ENCODE measurements at regions not wholly inside any gene's neighbourhood (a gene's known extent, or its start where the extent isn't known, plus 50 kb on each side); places are given as distances from the start of the nearest gene placed in this dataset.
"Not testable (repeated sequence)": the region's sequence is repeated elsewhere in the genome, so short reads cannot be mapped to it uniquely, and the experiment has no call there.

GRCh38 chr2:130267572-130267971 is 69.3 kb upstream of the TUBA3E start:
- H3K27ac Mint-ChIP-seq; H3K27ac ChIP-seq (ENCODE audit: low read depth, low read length); DNase-seq; H3K4me3 ChIP-seq (ENCODE audit: low read length); H3K9me3 ChIP-seq (ENCODE audit: control insufficient read depth in 2 of 3, low read length in 3 of 3); H3K27me3 ChIP-seq (ENCODE audit: control insufficient read depth in 2 of 2, insufficient read depth in 2 of 2, low read length in 2 of 2); H3K36me3 Mint-ChIP-seq; intact Hi-C loops (cut with micrococcal nuclease); H3K36me3 ChIP-seq (ENCODE audit: control insufficient read depth in 2 of 3, insufficient read depth in 3 of 3, low read length in 3 of 3); H3K4me1 ChIP-seq (ENCODE audit: control insufficient read depth in 2 of 2, insufficient read depth in 2 of 2, low read length in 2 of 2); POLR2A ChIA-PET; H3K4me3 Mint-ChIP-seq; H3K4me1 Mint-ChIP-seq; ATAC-seq; CTCF ChIA-PET: not testable (repeated sequence)
- peaks cover 5 to 22% (median 8%) of the 10 kb centered on the region in 11 donors for H3K9me3 Mint-ChIP-seq
- peaks cover 0 to 14% (median 5%) of the 10 kb centered on the region in 5 donors for H3K27me3 Mint-ChIP-seq

DNA sequence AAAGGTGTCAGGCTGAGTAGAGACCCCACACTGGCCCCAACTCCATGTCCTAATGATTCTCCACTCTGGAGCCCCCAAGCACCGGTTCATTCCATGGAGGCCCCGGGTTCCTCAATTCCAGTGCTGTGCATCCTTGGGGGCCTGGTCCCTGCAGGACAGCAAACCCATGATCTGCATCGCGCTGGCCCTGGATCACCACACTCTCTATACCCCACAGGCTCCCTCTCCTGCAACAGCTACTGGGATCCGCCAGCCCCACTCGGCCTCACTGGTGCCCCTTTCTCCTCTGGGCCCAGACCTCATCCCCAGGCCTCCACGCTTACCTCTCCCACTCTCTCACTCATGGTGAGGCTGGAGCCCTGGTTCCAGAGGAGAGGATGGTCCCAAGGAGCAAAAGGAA is 68.6 kb upstream of the TUBA3E start:
- H3K36me3 ChIP-seq (ENCODE audit: control insufficient read depth in 2 of 3, insufficient read depth in 3 of 3, low read length in 3 of 3); POLR2A ChIA-PET; H3K4me1 Mint-ChIP-seq; H3K27me3 ChIP-seq (ENCODE audit: control insufficient read depth in 2 of 2, insufficient read depth in 2 of 2, low read length in 2 of 2); H3K27ac ChIP-seq (ENCODE audit: low read depth, low read length); H3K9me3 ChIP-seq (ENCODE audit: control insufficient read depth in 2 of 3, low read length in 3 of 3); intact Hi-C loops (cut with micrococcal nuclease); H3K4me3 Mint-ChIP-seq; H3K4me3 ChIP-seq (ENCODE audit: low read length); H3K27ac Mint-ChIP-seq; ATAC-seq; DNase-seq; H3K36me3 Mint-ChIP-seq; CTCF ChIA-PET; H3K4me1 ChIP-seq (ENCODE audit: control insufficient read depth in 2 of 2, insufficient read depth in 2 of 2, low read length in 2 of 2): not testable (repeated sequence)
- H3K27me3 Mint-ChIP-seq = peaks cover 0 to 20% (median 5%) of the 10 kb centered on the region in 5 donors
- H3K9me3 Mint-ChIP-seq = peaks cover 5 to 22% (median 8%) of the 10 kb centered on the region in 11 donors

GRCh38 chr2:130265570-130266247 is 67.5 kb upstream of the TUBA3E start:
- H3K9me3 ChIP-seq (ENCODE audit: control insufficient read depth in 2 of 3, low read length in 3 of 3); DNase-seq; H3K4me1 Mint-ChIP-seq; H3K27ac Mint-ChIP-seq; CTCF ChIA-PET; H3K36me3 ChIP-seq (ENCODE audit: control insufficient read depth in 2 of 3, insufficient read depth in 3 of 3, low read length in 3 of 3); H3K27me3 ChIP-seq (ENCODE audit: control insufficient read depth in 2 of 2, insufficient read depth in 2 of 2, low read length in 2 of 2); H3K4me3 Mint-ChIP-seq; ATAC-seq; H3K4me1 ChIP-seq (ENCODE audit: control insufficient read depth in 2 of 2, insufficient read depth in 2 of 2, low read length in 2 of 2); intact Hi-C loops (cut with micrococcal nuclease); H3K27ac ChIP-seq (ENCODE audit: low read depth, low read length); H3K4me3 ChIP-seq (ENCODE audit: low read length); POLR2A ChIA-PET; H3K36me3 Mint-ChIP-seq: not testable (repeated sequence)
- peaks cover 0 to 27% (median 5%) of the 10 kb centered on the region in 5 donors for H3K27me3 Mint-ChIP-seq
- peaks cover 3 to 11% (median 7%) of the 10 kb centered on the region in 11 donors for H3K9me3 Mint-ChIP-seq

GRCh38 chr2:130264901-130265320 is 66.7 kb upstream of the TUBA3E start:
- H3K9me3 Mint-ChIP-seq; intact Hi-C loops (cut with micrococcal nuclease): not testable (repeated sequence)

GRCh38 chr2:130264501-130264900 is 66.3 kb upstream of the TUBA3E start:
- H3K27ac ChIP-seq (ENCODE audit: low read depth, low read length) = no peak overlapping the region
- no peak for DNase-seq
- Mint-ChIP-seq H3K4me1 (peaks cover 0 to 2% (median 0%) of the 10 kb centered on the region in 7 donors), H3K4me3 (no peak overlapping the region), H3K27me3 (peaks cover 2 to 27% (median 11%) of the 10 kb centered on the region in 5 donors), H3K36me3 (no peaks in the 10 kb centered on the region), H3K27ac (no peak overlapping the region), H3K9me3 (peaks cover 0 to 4% (median 0%) of the 10 kb centered on the region in 11 donors)
- intact Hi-C loops (cut with micrococcal nuclease) = no loop called here
- ATAC-seq = no peak
- H3K27me3 ChIP-seq (ENCODE audit: control insufficient read depth in 2 of 2, insufficient read depth in 2 of 2, low read length in 2 of 2) = no peaks in the 10 kb centered on the region
- no peak overlapping the region for H3K4me3 ChIP-seq (ENCODE audit: low read length)
- no peaks in the 10 kb centered on the region for H3K9me3 ChIP-seq (ENCODE audit: control insufficient read depth in 2 of 3, low read length in 3 of 3)
- no peaks in the 10 kb centered on the region for H3K36me3 ChIP-seq (ENCODE audit: control insufficient read depth in 2 of 3, insufficient read depth in 3 of 3, low read length in 3 of 3)
- CTCF ChIA-PET = no interaction called here
- POLR2A ChIA-PET = no interaction called here
- H3K4me1 ChIP-seq (ENCODE audit: control insufficient read depth in 2 of 2, insufficient read depth in 2 of 2, low read length in 2 of 2) = no peaks in the 10 kb centered on the region

More at GRCh38 chr2:130264901-130265320, 66.7 kb upstream of the TUBA3E start:
- H3K4me3 ChIP-seq (ENCODE audit: low read length); H3K4me1 Mint-ChIP-seq; H3K36me3 Mint-ChIP-seq; H3K9me3 ChIP-seq (ENCODE audit: control insufficient read depth in 2 of 3, low read length in 3 of 3); H3K36me3 ChIP-seq (ENCODE audit: control insufficient read depth in 2 of 3, insufficient read depth in 3 of 3, low read length in 3 of 3); H3K27me3 ChIP-seq (ENCODE audit: control insufficient read depth in 2 of 2, insufficient read depth in 2 of 2, low read length in 2 of 2); H3K4me1 ChIP-seq (ENCODE audit: control insufficient read depth in 2 of 2, insufficient read depth in 2 of 2, low read length in 2 of 2); ATAC-seq; POLR2A ChIA-PET; H3K4me3 Mint-ChIP-seq; H3K27ac Mint-ChIP-seq; CTCF ChIA-PET; DNase-seq; H3K27ac ChIP-seq (ENCODE audit: low read depth, low read length): not testable (repeated sequence)
- peaks cover 0 to 27% (median 8%) of the 10 kb centered on the region in 5 donors for H3K27me3 Mint-ChIP-seq

DNA sequence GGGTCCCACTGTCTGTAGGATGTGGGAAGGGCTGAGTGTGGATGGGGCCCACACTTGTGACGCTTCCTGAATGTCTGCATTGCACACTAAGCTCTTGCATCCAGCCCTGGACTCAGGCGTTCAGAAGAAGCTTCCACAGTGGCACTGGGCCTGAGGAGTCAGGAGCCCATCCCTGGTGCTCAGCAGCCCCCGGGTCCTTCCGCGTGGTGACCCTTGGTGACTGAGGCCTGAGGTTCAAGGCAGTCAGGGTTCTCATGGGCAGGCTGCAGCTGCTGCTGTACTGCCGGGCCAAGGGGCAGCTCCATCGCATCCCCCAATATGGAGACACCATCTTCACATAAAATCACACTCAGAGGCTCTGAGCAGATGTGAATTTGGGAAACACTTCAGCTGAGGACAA is 65.8 kb upstream of the TUBA3E start:
- H3K27ac Mint-ChIP-seq = no peak overlapping the region

DNA sequence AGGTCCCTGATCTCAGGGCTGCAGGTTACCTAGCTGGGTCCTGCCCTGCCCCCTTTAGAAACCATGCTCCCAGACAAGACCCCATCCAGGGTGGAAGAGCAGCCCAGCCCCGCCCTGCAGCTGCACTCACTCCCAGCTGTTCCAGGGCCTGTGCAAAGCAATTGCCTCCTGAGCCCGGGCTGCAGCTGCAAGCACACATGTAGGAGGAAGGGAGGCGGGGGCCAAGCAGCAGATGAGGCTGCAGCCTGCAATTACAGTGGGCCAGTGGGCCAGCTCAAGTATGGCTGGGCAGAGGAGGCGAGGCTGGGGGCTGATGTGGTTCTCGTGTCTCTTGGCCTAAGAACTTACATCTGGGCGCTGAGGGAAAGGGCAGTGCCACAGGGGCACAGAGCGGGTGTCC is 65.4 kb upstream of the TUBA3E start:
- Histone ChIP-seq H3K9me3 (ENCODE audit: control insufficient read depth in 2 of 3, low read length in 3 of 3) (no peaks in the 10 kb centered on the region), H3K36me3 (ENCODE audit: control insufficient read depth in 2 of 3, insufficient read depth in 3 of 3, low read length in 3 of 3) (no peaks in the 10 kb centered on the region), H3K27me3 (ENCODE audit: control insufficient read depth in 2 of 2, insufficient read depth in 2 of 2, low read length in 2 of 2) (no peaks in the 10 kb centered on the region), H3K4me3 (ENCODE audit: low read length) (no peak overlapping the region), H3K4me1 (ENCODE audit: control insufficient read depth in 2 of 2, insufficient read depth in 2 of 2, low read length in 2 of 2) (no peaks in the 10 kb centered on the region), H3K27ac (ENCODE audit: low read depth, low read length) (no peak overlapping the region)
- Mint-ChIP-seq H3K36me3 (no peaks in the 10 kb centered on the region), H3K27ac (no peak overlapping the region), H3K4me1 (peaks cover 0 to 2% (median 0%) of the 10 kb centered on the region in 7 donors), H3K27me3 (peaks cover 9 to 34% (median 14%) of the 10 kb centered on the region in 5 donors), H3K9me3 (no peaks in the 10 kb centered on the region), H3K4me3 (no peak overlapping the region)
- ATAC-seq (no peak), DNase-seq (no peak)
- intact Hi-C loops (cut with micrococcal nuclease) = no loop called here
- ChIA-PET POLR2A (no interaction called here), CTCF (no interaction called here)

More for the DNA sequence above, 65.8 kb upstream of the TUBA3E start:
- no peak overlapping the region for H3K4me3 Mint-ChIP-seq
- H3K9me3 Mint-ChIP-seq = no peaks in the 10 kb centered on the region
- ChIA-PET CTCF (no interaction called here), POLR2A (no interaction called here)
- intact Hi-C loops (cut with micrococcal nuclease) = no loop called here
- H3K4me1 Mint-ChIP-seq = peaks cover 0 to 2% (median 0%) of the 10 kb centered on the region in 7 donors
- H3K4me3 ChIP-seq (ENCODE audit: low read length) = no peak overlapping the region
- H3K36me3 ChIP-seq (ENCODE audit: control insufficient read depth in 2 of 3, insufficient read depth in 3 of 3, low read length in 3 of 3) = no peaks in the 10 kb centered on the region
- H3K4me1 ChIP-seq (ENCODE audit: control insufficient read depth in 2 of 2, insufficient read depth in 2 of 2, low read length in 2 of 2) = no peaks in the 10 kb centered on the region
- no peaks in the 10 kb centered on the region for H3K27me3 ChIP-seq (ENCODE audit: control insufficient read depth in 2 of 2, insufficient read depth in 2 of 2, low read length in 2 of 2)
- H3K27ac ChIP-seq (ENCODE audit: low read depth, low read length) = no peak overlapping the region
- DNase-seq = no peak
- no peaks in the 10 kb centered on the region for H3K9me3 ChIP-seq (ENCODE audit: control insufficient read depth in 2 of 3, low read length in 3 of 3)
- H3K36me3 Mint-ChIP-seq = no peaks in the 10 kb centered on the region
- no peak for ATAC-seq
- peaks cover 4 to 30% (median 12%) of the 10 kb centered on the region in 5 donors for H3K27me3 Mint-ChIP-seq
